HepG2 (cell line): ENCODE measurements at regions not wholly inside any gene's neighbourhood (a gene's known extent, or its start where the extent isn't known, plus 50 kb on each side); places are given as distances from the start of the nearest gene placed in this dataset.

Source experiments
- ATAC-seq: fragments of 200-7000 bp; cut with Tn5 transposase; 3 replicates; pipeline ENCODE4 v1.9.1; 2020; ENCODE audit warnings: mild to moderate bottlenecking, moderate library complexity
- BruUV-seq: library from RNA; stranded (reverse); fragments of 400-500 nt; replicated peaks from 2 replicates; lab custom pipeline; 2021; lab: Mats Ljungman, UMichigan
- CTCF ChIA-PET: fragments of 300-600 bp; formaldehyde crosslinking; extraction: SDS; loops from one replicate; lab custom pipeline; 2021; ENCODE audit warnings: low total read pairs, inconsistent platforms, low intra/inter-chr PET ratio; lab: Yijun Ruan, JAX
- POLR2A ChIA-PET: fragments of 350-600 bp; sonication (Branson Sonifier 250); formaldehyde crosslinking; loops from one replicate; lab custom pipeline; 2020; ENCODE audit warnings: antibody characterized with exemption, inconsistent platforms; lab: Yijun Ruan, JAX
- DNase-seq: peaks from one replicate; pipeline ENCODE4 v3.0.0-alpha.2; 2015; ENCODE audit warnings: low spot score
- FAIRE-seq: peaks from 3 replicates; lab custom pipeline; 2011; peaks lifted over from hg19 to GRCh38; lab: Jason Lieb, UNC
- H2AFZ ChIP-seq: one replicate; pipeline ENCODE4 v1.6.1; 2011; ENCODE audit warnings: low read length, inconsistent platforms
- H3K27ac ChIP-seq: fragments of 300-600 bp; 3 replicates; pipeline ENCODE4 v1.8.0; 2011; ENCODE audit warnings: mixed run types, mild to moderate bottlenecking, mixed read lengths, low read length, inconsistent platforms; ENCODE audit not compliant: insufficient read depth; ENCODE audit errors: extremely low read length
- H3K27me3 ChIP-seq, 2 experiments: fragments of 200-600 bp in 1 of 2; 2 replicates in 1 of 2; 3 replicates in 1 of 2; pipeline versions ENCODE4 v1.6.0 to v1.8.0; 2011; ENCODE audit warnings: low read length in 2 of 2, mild to moderate bottlenecking in 2 of 2, moderate library complexity in 2 of 2, inconsistent platforms in 1 of 2; ENCODE audit not compliant: insufficient read depth in 2 of 2, control insufficient read depth in 1 of 2
- H3K36me3 ChIP-seq, 2 experiments: fragments of 200-600 bp in 1 of 2; replicated peaks in 1 of 2; 2 replicates in 1 of 2; 3 replicates in 1 of 2; pipeline versions ENCODE4 v1.5.1 to v1.8.0; 2011; ENCODE audit warnings: low read length in 2 of 2, inconsistent platforms in 1 of 2; ENCODE audit not compliant: insufficient read depth in 2 of 2, control insufficient read depth in 1 of 2
- H3K4me1 ChIP-seq: 2 replicates; pipeline ENCODE4 v1.5.1; 2012; ENCODE audit warnings: low read length, inconsistent platforms; ENCODE audit not compliant: insufficient read depth
- H3K4me2 ChIP-seq: 2 replicates; pipeline ENCODE4 v1.6.0; 2011; ENCODE audit warnings: low read depth, low read length, inconsistent platforms
- H3K4me3 ChIP-seq, 3 experiments: fragments of 200-600 bp in 1 of 3; sonication (generic), shearing (Covaris generic) in 1 of 3; replicated peaks in 1 of 3; 2 replicates each; pipeline ENCODE4 v1.5.1; 2011 to 2016; ENCODE audit warnings: low read length in 3 of 3, inconsistent platforms in 2 of 3, low read depth in 2 of 3, mild to moderate bottlenecking in 2 of 3, control low read depth in 1 of 3, mixed read lengths in 1 of 3; ENCODE audit not compliant: insufficient read depth in 1 of 3
- H3K79me2 ChIP-seq: one replicate; pipeline ENCODE4 v1.6.1; 2011; ENCODE audit warnings: low read length, inconsistent platforms; ENCODE audit not compliant: insufficient read depth
- H3K9ac ChIP-seq: 2 replicates; pipeline ENCODE4 v1.6.0; 2011; ENCODE audit warnings: mild to moderate bottlenecking, low read depth, low read length, inconsistent platforms; ENCODE audit not compliant: insufficient read depth
- H3K9me3 ChIP-seq: 2 replicates; pipeline ENCODE4 v1.5.1; 2012; ENCODE audit warnings: mild to moderate bottlenecking, low read length
- H4K20me1 ChIP-seq: 2 replicates; pipeline ENCODE4 v1.6.0; 2011; ENCODE audit warnings: inconsistent platforms, mild to moderate bottlenecking, low read length, moderate library complexity; ENCODE audit not compliant: insufficient read depth
- HES4 ChIP-seq: sonication (generic); formaldehyde crosslinking; IDR thresholded peaks from 2 replicates; pipeline ENCODE4 v1.9.0; 2021; ENCODE audit warnings: mild to moderate bottlenecking, missing genetic modification reagents, borderline replicate concordance
- HOXA5 ChIP-seq: sonication (generic); formaldehyde crosslinking; IDR thresholded peaks from 2 replicates; pipeline ENCODE4 v1.4.0; 2020; ENCODE audit warnings: missing genetic modification reagents
- KDM1A ChIP-seq: IDR thresholded peaks from 2 replicates; pipeline ENCODE4 v1.6.1; 2016; ENCODE audit warnings: missing compliant biosample characterization
- MIER2 ChIP-seq: IDR thresholded peaks from 2 replicates; pipeline ENCODE4 v1.6.1; 2016; ENCODE audit warnings: missing biosample characterization, missing genetic modification reagents
- MXD4 ChIP-seq: IDR thresholded peaks from 2 replicates; pipeline ENCODE4 v1.6.1; 2016; ENCODE audit warnings: mild to moderate bottlenecking, missing biosample characterization, missing genetic modification reagents
- MXI1 ChIP-seq: IDR thresholded peaks from 3 replicates; pipeline ENCODE4 v1.6.1; 2012; ENCODE audit warnings: low read depth, low read length, inconsistent platforms, borderline replicate concordance
- SATB2 ChIP-seq: sonication (generic); formaldehyde crosslinking; IDR thresholded peaks from 2 replicates; pipeline ENCODE4 v1.5.0; 2020; ENCODE audit warnings: missing genetic modification reagents
- TBP ChIP-seq: sonication (generic); formaldehyde crosslinking; IDR thresholded peaks from 2 replicates; pipeline ENCODE4 v1.5.0; 2020; ENCODE audit warnings: missing genetic modification reagents
- YEATS2 ChIP-seq: sonication (generic); formaldehyde crosslinking; IDR thresholded peaks from 2 replicates; pipeline ENCODE4 v1.4.0; 2020; ENCODE audit warnings: missing genetic modification reagents, borderline replicate concordance
- ZFP36L1 ChIP-seq: sonication (generic); formaldehyde crosslinking; IDR thresholded peaks from 2 replicates; pipeline ENCODE4 v1.8.0; 2022; ENCODE audit warnings: mild to moderate bottlenecking, missing genetic modification reagents, moderate library complexity
- ZFX ChIP-seq: sonication (generic); formaldehyde crosslinking; IDR thresholded peaks from 2 replicates; pipeline ENCODE4 v1.4.0; 2020; ENCODE audit warnings: mild to moderate bottlenecking, low read depth, missing genetic modification reagents, moderate library complexity
- ZNF451 ChIP-seq: sonication (generic); formaldehyde crosslinking; IDR thresholded peaks from 2 replicates; pipeline ENCODE4 v1.5.0; 2020; ENCODE audit warnings: mild to moderate bottlenecking, missing genetic modification reagents
- ZNF703 ChIP-seq: sonication (generic); formaldehyde crosslinking; IDR thresholded peaks from 2 replicates; pipeline ENCODE4 v1.5.1; 2020; ENCODE audit warnings: missing genetic modification reagents, mild to moderate bottlenecking, moderate library complexity, borderline replicate concordance
- ZNF766 ChIP-seq: sonication (generic); formaldehyde crosslinking; IDR thresholded peaks from 2 replicates; pipeline ENCODE4 v1.5.0; 2020; ENCODE audit warnings: missing genetic modification reagents, borderline replicate concordance
- WGBS: methylation state at CpG from one replicate; pipeline ENCODE4 v1.1.6; 2017; ENCODE audit warnings: low lambda C conversion rate; 5-methylcytosine and 5-hydroxymethylcytosine counted together
- in situ Hi-C: cut with HindIII; loops from 2 replicates; pipeline ENCODE4 v1.10.0; 2017; ENCODE audit warnings: low pct_unique_long_range_greater_than_20kb; ENCODE audit not compliant: extremely low pct_ligation_motif_present
- intact Hi-C: fragments of 100-400 bp; cut with micrococcal nuclease; formaldehyde crosslinking; loops from one replicate; pipeline ENCODE4 v1.10.0; 2022; ENCODE audit not compliant: unreplicated experiment
- TF ChIP-seq, protein P1 (sequence below), 2 experiments: fragments of 450-650 bp in 1 of 2; sonication (generic) in 1 of 2; formaldehyde crosslinking; IDR thresholded peaks; 2 replicates each; pipeline versions ENCODE4 v1.5.0 to v1.8.0; 2020 to 2022; ENCODE audit warnings: mild to moderate bottlenecking in 1 of 2, missing genetic modification reagents in 1 of 2
- TF ChIP-seq, protein P2 (sequence below): sonication (generic); formaldehyde crosslinking; IDR thresholded peaks from 2 replicates; pipeline ENCODE4 v1.4.0; 2020; ENCODE audit warnings: missing genetic modification reagents
- TF ChIP-seq, protein P3 (sequence below): sonication (generic); formaldehyde crosslinking; IDR thresholded peaks from 2 replicates; pipeline ENCODE4 v1.4.0; 2020; ENCODE audit warnings: missing genetic modification reagents, borderline replicate concordance
- TF ChIP-seq, protein P4 (sequence below): sonication (generic); formaldehyde crosslinking; IDR thresholded peaks from 2 replicates; pipeline ENCODE4 v1.5.0; 2020; ENCODE audit warnings: missing genetic modification reagents

DNA sequence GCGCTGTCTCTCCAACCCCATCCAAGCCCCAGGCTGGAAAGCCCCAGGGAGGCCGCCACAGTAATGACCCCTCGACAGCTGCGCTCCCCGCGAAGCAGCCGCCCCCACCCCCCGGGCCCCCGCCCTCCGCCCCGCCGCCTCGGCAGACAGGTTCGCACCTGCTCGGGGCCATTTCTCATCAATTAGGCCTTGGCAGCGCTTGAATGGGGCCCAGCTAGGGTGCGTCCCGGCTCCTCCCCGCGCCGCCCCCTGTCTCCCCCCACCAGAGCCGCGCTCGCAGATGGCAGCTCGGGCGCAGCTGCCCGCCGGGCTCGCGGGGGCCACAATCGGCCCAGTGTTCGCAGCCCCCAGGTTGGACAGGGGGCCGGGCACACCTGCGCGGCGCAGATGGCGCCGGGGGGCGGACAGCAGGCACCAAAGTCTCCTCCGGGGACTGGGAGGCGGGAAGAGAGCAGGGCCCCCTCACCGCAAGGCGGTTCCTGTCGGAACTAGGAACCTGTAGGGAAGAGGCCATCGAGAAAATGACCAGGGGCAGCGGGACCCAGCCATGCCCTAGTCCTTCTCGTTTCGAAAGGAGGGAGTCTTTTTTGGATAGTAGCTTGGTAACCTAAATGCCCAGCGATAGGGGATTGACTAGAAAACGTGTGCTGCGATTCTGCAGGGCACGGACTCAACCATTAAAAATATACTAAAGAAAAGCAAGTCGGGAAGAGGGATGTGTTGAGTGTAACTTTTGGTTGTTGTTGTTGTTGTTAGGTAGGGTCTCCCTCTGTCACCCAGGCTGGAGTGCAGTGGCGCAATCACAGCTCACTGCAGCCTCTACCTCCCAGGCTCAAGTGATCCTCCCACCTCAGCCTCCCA, 83.2 kb upstream of the EYA2 start:
- Histone ChIP-seq H4K20me1 (no peaks in the 10 kb centered on the region), H3K9ac (no peak overlapping the region), H3K36me3 (no peaks in the 10 kb centered on the region), H3K27ac (no peak overlapping the region), H3K79me2 (no peaks in the 10 kb centered on the region), H3K27me3 (peaks cover 0 to 33% of the 10 kb centered on the region in 2 experiments; a peak in 3 of 5 replicates), H3K4me1 (peaks cover 11% of the 10 kb centered on the region; the same call in 1 of the 2 replicates), H2AFZ (no peak overlapping the region), H3K4me2 (no peak overlapping the region), H3K9me3 (no peaks in the 10 kb centered on the region), H3K4me3 (no peak overlapping the region)
- no peak for FAIRE-seq
- POLR2A ChIA-PET: no interaction called here
- intact Hi-C loops: no loop called here
- no peak for TF ChIP-seq ZFP36L1
- no peak for TF ChIP-seq MXD4 (CRISPR knock-in tag)
- TF ChIP-seq KDM1A: no peak
- TF ChIP-seq MIER2 (CRISPR knock-in tag): no peak
- TF ChIP-seq, protein P1, sequence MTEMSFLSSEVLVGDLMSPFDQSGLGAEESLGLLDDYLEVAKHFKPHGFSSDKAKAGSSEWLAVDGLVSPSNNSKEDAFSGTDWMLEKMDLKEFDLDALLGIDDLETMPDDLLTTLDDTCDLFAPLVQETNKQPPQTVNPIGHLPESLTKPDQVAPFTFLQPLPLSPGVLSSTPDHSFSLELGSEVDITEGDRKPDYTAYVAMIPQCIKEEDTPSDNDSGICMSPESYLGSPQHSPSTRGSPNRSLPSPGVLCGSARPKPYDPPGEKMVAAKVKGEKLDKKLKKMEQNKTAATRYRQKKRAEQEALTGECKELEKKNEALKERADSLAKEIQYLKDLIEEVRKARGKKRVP (CRISPR knock-in tag; IDR thresholded peaks at IDR 0.05): no peak
- TF ChIP-seq SATB2 (CRISPR knock-in tag): no peak
- TF ChIP-seq TBP (CRISPR knock-in tag): no peak
- no peak for TF ChIP-seq HES4 (CRISPR knock-in tag)
- no peak for TF ChIP-seq ZNF766
- TF ChIP-seq YEATS2 (CRISPR knock-in tag): no peak
- no peak for TF ChIP-seq ZNF451 (CRISPR knock-in tag)
- TF ChIP-seq, protein P2, sequence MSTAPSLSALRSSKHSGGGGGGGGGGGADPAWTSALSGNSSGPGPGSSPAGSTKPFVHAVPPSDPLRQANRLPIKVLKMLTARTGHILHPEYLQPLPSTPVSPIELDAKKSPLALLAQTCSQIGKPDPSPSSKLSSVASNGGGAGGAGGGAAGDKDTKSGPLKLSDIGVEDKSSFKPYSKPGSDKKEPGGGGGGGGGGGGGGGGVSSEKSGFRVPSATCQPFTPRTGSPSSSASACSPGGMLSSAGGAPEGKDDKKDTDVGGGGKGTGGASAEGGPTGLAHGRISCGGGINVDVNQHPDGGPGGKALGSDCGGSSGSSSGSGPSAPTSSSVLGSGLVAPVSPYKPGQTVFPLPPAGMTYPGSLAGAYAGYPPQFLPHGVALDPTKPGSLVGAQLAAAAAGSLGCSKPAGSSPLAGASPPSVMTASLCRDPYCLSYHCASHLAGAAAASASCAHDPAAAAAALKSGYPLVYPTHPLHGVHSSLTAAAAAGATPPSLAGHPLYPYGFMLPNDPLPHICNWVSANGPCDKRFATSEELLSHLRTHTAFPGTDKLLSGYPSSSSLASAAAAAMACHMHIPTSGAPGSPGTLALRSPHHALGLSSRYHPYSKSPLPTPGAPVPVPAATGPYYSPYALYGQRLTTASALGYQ (CRISPR knock-in tag): no peak
- TF ChIP-seq MXI1: no peak
- TF ChIP-seq, protein P3, sequence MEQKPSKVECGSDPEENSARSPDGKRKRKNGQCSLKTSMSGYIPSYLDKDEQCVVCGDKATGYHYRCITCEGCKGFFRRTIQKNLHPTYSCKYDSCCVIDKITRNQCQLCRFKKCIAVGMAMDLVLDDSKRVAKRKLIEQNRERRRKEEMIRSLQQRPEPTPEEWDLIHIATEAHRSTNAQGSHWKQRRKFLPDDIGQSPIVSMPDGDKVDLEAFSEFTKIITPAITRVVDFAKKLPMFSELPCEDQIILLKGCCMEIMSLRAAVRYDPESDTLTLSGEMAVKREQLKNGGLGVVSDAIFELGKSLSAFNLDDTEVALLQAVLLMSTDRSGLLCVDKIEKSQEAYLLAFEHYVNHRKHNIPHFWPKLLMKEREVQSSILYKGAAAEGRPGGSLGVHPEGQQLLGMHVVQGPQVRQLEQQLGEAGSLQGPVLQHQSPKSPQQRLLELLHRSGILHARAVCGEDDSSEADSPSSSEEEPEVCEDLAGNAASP: no peak
- no peak for TF ChIP-seq ZFX (CRISPR knock-in tag)
- no peak for TF ChIP-seq HOXA5 (CRISPR knock-in tag)
- TF ChIP-seq ZNF703 (CRISPR knock-in tag): no peak
- TF ChIP-seq, protein P4, sequence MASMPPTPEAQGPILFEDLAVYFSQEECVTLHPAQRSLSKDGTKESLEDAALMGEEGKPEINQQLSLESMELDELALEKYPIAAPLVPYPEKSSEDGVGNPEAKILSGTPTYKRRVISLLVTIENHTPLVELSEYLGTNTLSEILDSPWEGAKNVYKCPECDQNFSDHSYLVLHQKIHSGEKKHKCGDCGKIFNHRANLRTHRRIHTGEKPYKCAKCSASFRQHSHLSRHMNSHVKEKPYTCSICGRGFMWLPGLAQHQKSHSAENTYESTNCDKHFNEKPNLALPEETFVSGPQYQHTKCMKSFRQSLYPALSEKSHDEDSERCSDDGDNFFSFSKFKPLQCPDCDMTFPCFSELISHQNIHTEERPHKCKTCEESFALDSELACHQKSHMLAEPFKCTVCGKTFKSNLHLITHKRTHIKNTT (CRISPR knock-in tag): no peak
- ATAC-seq: no peak
- DNase-seq: no peak
- CTCF ChIA-PET: no interaction called here
- in situ Hi-C loops: no loop called here
- BruUV-seq: no TSS peak
- 50% methylated on average over 50 of the region's 54 CpGs for WGBS
